GM12878 (cell line): ENCODE measurements at regions not wholly inside any gene's neighbourhood (a gene's known extent, or its start where the extent isn't known, plus 50 kb on each side); places are given as distances from the start of the nearest gene placed in this dataset.

Experiments
- ATAC-seq: fragments of 200-7000 bp; cut with Tn5 transposase; 3 replicates; pipeline ENCODE4 v1.9.1; 2020; ENCODE audit warnings: mild to moderate bottlenecking, moderate library complexity
- BruUV-seq: library from RNA; stranded (reverse); fragments of 400-500 nt; replicated peaks from 2 replicates; lab custom pipeline; 2021; lab: Mats Ljungman, UMichigan
- CTCF ChIA-PET: fragments of 300-600 bp; sonication (Branson Sonifier 250); formaldehyde crosslinking; extraction: SDS; loops from one replicate; lab custom pipeline; 2021; ENCODE audit warnings: inconsistent platforms; lab: Yijun Ruan, JAX
- POLR2A ChIA-PET: fragments of 350-600 bp; formaldehyde crosslinking; extraction: SDS; loops from one replicate; lab custom pipeline; 2021; ENCODE audit warnings: inconsistent platforms; lab: Charles Lee
- RAD21 ChIA-PET: fragments of 300-600 bp; sonication (Branson Sonifier 250); formaldehyde crosslinking; loops from one replicate; lab custom pipeline; 2023; ENCODE audit warnings: antibody characterized with exemption; ENCODE audit not compliant: unreplicated experiment; lab: Charles Lee
- SMC1A ChIA-PET: fragments of 300-600 bp; sonication (Branson Sonifier 250); formaldehyde crosslinking; loops from one replicate; lab custom pipeline; 2023; ENCODE audit not compliant: unreplicated experiment, uncharacterized antibody; lab: Charles Lee
- DNase-seq: peaks from one replicate; pipeline ENCODE4 v3.0.0-alpha.2; 2011; ENCODE audit warnings: low read depth, low spot score
- FAIRE-seq: peaks from 3 replicates; lab custom pipeline; 2011; peaks lifted over from hg19 to GRCh38; lab: Jason Lieb, UNC
- H2AFZ ChIP-seq: 2 replicates; pipeline ENCODE4 v1.6.0; 2011; ENCODE audit warnings: low read depth, low read length, control low read depth; ENCODE audit not compliant: control insufficient read depth
- H3K27ac ChIP-seq: 2 replicates; pipeline ENCODE4 v1.5.1; 2011; ENCODE audit warnings: control low read depth; ENCODE audit not compliant: control insufficient read depth, insufficient read depth
- H3K27me3 ChIP-seq, 2 experiments: replicated peaks in 1 of 2; 2 replicates each; pipeline versions ENCODE4 v1.6.0 to v1.6.1; 2011; ENCODE audit warnings: low read length in 1 of 2; ENCODE audit not compliant: control insufficient read depth in 2 of 2, insufficient read depth in 2 of 2
- H3K36me3 ChIP-seq, 2 experiments: 2 replicates each; pipeline ENCODE4 v1.5.1; 2011; ENCODE audit warnings: low read length in 1 of 2; ENCODE audit not compliant: control insufficient read depth in 2 of 2, insufficient read depth in 2 of 2
- H3K4me1 ChIP-seq: 2 replicates; pipeline ENCODE4 v1.6.1; 2011; ENCODE audit warnings: mild to moderate bottlenecking, low read length, moderate library complexity, mixed read lengths; ENCODE audit not compliant: control insufficient read depth, insufficient read depth
- H3K4me2 ChIP-seq: 2 replicates; pipeline ENCODE4 v1.6.0; 2011; ENCODE audit warnings: control low read depth; ENCODE audit not compliant: control insufficient read depth, insufficient read depth
- H3K4me3 ChIP-seq: fragments of 200-600 bp; sonication (generic); 2 replicates; pipeline ENCODE4 v1.5.1; 2016
- H3K79me2 ChIP-seq: 2 replicates; pipeline ENCODE4 v1.6.0; 2011; ENCODE audit warnings: low read length; ENCODE audit not compliant: control insufficient read depth, insufficient read depth
- H3K9ac ChIP-seq: 2 replicates; pipeline ENCODE4 v1.8.0; 2011; ENCODE audit warnings: low read length, control low read depth, mixed read lengths; ENCODE audit not compliant: control insufficient read depth, insufficient read depth
- H3K9me3 ChIP-seq: replicated peaks from 3 replicates; pipeline ENCODE4 v1.5.1; 2011; ENCODE audit warnings: mild to moderate bottlenecking, low read length; ENCODE audit not compliant: control insufficient read depth, insufficient read depth
- H4K20me1 ChIP-seq: 2 replicates; pipeline ENCODE4 v1.6.0; 2011; ENCODE audit not compliant: control insufficient read depth, insufficient read depth
- CBX5 ChIP-seq: sonication (generic); IDR thresholded peaks from 2 replicates; pipeline ENCODE4 v1.6.1; 2016; ENCODE audit warnings: low read depth, moderate library complexity, mild to moderate bottlenecking, inconsistent platforms
- CREM ChIP-seq: IDR thresholded peaks from 2 replicates; pipeline ENCODE4 v1.6.1; 2014; ENCODE audit warnings: antibody characterized with exemption, low read depth
- CTCF ChIP-seq, 3 experiments: IDR thresholded peaks in 2 of 3; conservative IDR thresholded peaks in 1 of 3; 2 replicates each; pipeline ENCODE4 v1.5.1; 2011; ENCODE audit warnings: low read depth in 3 of 3, low read length in 3 of 3, mild to moderate bottlenecking in 3 of 3, control low read depth in 2 of 3, moderate library complexity in 2 of 3, inconsistent platforms in 1 of 3, mixed read lengths in 1 of 3; ENCODE audit not compliant: control insufficient read depth in 2 of 3, insufficient read depth in 1 of 3; ENCODE audit errors: extremely low read depth in 1 of 3
- JUND ChIP-seq: IDR thresholded peaks from 2 replicates; pipeline ENCODE4 v1.6.1; 2012; ENCODE audit warnings: low read depth, mild to moderate bottlenecking, low read length, improper control_type of control experiment, moderate library complexity
- KAT2A ChIP-seq: conservative IDR thresholded peaks from 2 replicates; pipeline ENCODE4 v1.6.1; 2011; ENCODE audit warnings: low read depth, low read length; ENCODE audit not compliant: control insufficient read depth
- KDM1A ChIP-seq: fragments of 200-600 bp; sonication (generic); IDR thresholded peaks from 2 replicates; pipeline ENCODE4 v1.6.1; 2016; ENCODE audit warnings: borderline replicate concordance
- MEF2A ChIP-seq: IDR thresholded peaks from 2 replicates; pipeline ENCODE4 v1.6.1; 2011; ENCODE audit warnings: low read depth, mild to moderate bottlenecking, low read length, moderate library complexity; ENCODE audit not compliant: insufficient read depth
- MYB ChIP-seq: fragments of 150-350 bp; IDR thresholded peaks from 2 replicates; pipeline ENCODE4 v1.6.1; 2014; ENCODE audit warnings: mild to moderate bottlenecking, low read depth, low read length, borderline replicate concordance
- NFIC ChIP-seq: IDR thresholded peaks from 2 replicates; pipeline ENCODE4 v1.6.1; 2012; ENCODE audit warnings: low read depth, mild to moderate bottlenecking, inconsistent platforms, low read length, moderate library complexity
- SMAD5 ChIP-seq: IDR thresholded peaks from 2 replicates; pipeline ENCODE4 v1.6.1; 2016; ENCODE audit warnings: antibody characterized with exemption, low read depth
- TCF12 ChIP-seq: IDR thresholded peaks from 2 replicates; pipeline ENCODE4 v1.6.1; 2011; ENCODE audit warnings: low read depth, mild to moderate bottlenecking, low read length
- USF2 ChIP-seq: IDR thresholded peaks from 2 replicates; pipeline ENCODE4 v1.6.1; 2011; ENCODE audit warnings: low read depth, low read length, improper control_type of control experiment, borderline replicate concordance
- WGBS: methylation state at CpG from one replicate; pipeline ENCODE4 v1.1.6; 2016; ENCODE audit warnings: low lambda C conversion rate; ENCODE audit not compliant: insufficient replicate concordance, insufficient coverage; ENCODE audit errors: missing lambda C conversion rate; 5-methylcytosine and 5-hydroxymethylcytosine counted together
- in situ Hi-C: fragments of 300-500 bp; cut with MboI; formaldehyde crosslinking; loops from 9 replicates; pipeline ENCODE4 v1.14.3; 2018; ENCODE audit warnings: mixed read lengths
- intact Hi-C: fragments of 100-400 bp; cut with micrococcal nuclease; formaldehyde crosslinking; loops from one replicate; pipeline ENCODE4 v1.14.2; 2022; ENCODE audit not compliant: unreplicated experiment
- TF ChIP-seq, protein P1 (sequence below): fragments of 450-650 bp; IDR thresholded peaks from 2 replicates; pipeline ENCODE4 v1.6.1; 2017; ENCODE audit warnings: low read depth, mild to moderate bottlenecking, moderate library complexity

DNA sequence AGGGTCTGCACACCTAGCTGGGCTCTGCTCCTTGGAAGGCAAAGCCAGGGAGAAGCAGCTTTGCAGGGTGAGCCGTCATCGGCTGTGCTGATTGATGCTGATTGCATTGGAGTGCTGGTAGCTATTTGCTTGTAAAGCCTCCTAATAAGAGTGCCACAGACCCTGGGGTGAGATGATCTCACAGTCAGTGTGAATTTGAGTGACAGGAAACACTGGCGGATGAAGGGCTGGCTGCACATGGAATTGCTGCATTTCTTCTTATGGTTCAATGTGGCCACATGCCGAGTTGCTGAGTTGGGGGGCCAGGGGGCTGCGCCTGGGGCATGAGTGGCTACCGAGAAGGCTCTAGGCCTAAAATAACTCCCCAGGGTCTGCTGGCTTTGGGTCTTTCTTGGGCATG, 138.2 kb upstream of the CACNA1E start:
- ATAC-seq: no peak
- SMC1A ChIA-PET: no interaction called here
- TF ChIP-seq KAT2A (no peak), MYB (no peak), CREM (no peak), JUND (no peak), SMAD5 (no peak), NFIC (no peak)

GRCh38 chr1:181347495-181348390, 135.6 kb upstream of the CACNA1E start:
- H3K4me1 ChIP-seq: no peaks in the 10 kb centered on the region
- intact Hi-C loops (no loop called here), in situ Hi-C loops (no loop called here)
- H3K9me3 ChIP-seq: no peaks in the 10 kb centered on the region
- ATAC-seq (no peak), DNase-seq (no peak), FAIRE-seq (no peak)
- ChIA-PET POLR2A (no interaction called here), SMC1A (no interaction called here), RAD21 (no interaction called here), CTCF (interaction anchor here (0.7 to 1.5 kb wide), 2 partner anchors 19 to 77 kb away, joined by 3 to 5 read pairs; no protein-coding TSS in a partner anchor)
- no TSS peak for BruUV-seq
- H4K20me1 ChIP-seq: no peaks in the 10 kb centered on the region
- H2AFZ ChIP-seq: no peak overlapping the region
- no peak overlapping the region for H3K4me3 ChIP-seq
- no peaks in the 10 kb centered on the region for H3K79me2 ChIP-seq
- H3K27ac ChIP-seq: no peak overlapping the region
- H3K4me2 ChIP-seq: no peak overlapping the region
- H3K9ac ChIP-seq: no peak overlapping the region
- H3K36me3 ChIP-seq: no peaks in the 10 kb centered on the region
- peaks cover 0 to 10% of the 10 kb centered on the region in 2 experiments; a peak in 2 of 4 replicates for H3K27me3 ChIP-seq
- 27% methylated on average over 14 of the region's 14 CpGs for WGBS
- TF ChIP-seq KDM1A: no peak
- no peak for TF ChIP-seq USF2
- TF ChIP-seq CTCF (IDR thresholded peaks at IDR 0.05 in 2 of 3, conservative IDR thresholded peaks at IDR 0.05 in 1 of 3; ENCODE audit: control insufficient read depth in 2 of 3, extremely low read depth in 1 of 3, insufficient read depth in 1 of 3, low read depth in 3 of 3, low read length in 3 of 3): no peak
- no peak for TF ChIP-seq MEF2A
- no peak for TF ChIP-seq TCF12
- no peak for TF ChIP-seq CBX5
- TF ChIP-seq, protein P1, sequence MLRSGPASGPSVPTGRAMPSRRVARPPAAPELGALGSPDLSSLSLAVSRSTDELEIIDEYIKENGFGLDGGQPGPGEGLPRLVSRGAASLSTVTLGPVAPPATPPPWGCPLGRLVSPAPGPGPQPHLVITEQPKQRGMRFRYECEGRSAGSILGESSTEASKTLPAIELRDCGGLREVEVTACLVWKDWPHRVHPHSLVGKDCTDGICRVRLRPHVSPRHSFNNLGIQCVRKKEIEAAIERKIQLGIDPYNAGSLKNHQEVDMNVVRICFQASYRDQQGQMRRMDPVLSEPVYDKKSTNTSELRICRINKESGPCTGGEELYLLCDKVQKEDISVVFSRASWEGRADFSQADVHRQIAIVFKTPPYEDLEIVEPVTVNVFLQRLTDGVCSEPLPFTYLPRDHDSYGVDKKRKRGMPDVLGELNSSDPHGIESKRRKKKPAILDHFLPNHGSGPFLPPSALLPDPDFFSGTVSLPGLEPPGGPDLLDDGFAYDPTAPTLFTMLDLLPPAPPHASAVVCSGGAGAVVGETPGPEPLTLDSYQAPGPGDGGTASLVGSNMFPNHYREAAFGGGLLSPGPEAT: no peak

More for the DNA sequence above, 138.2 kb upstream of the CACNA1E start:
- FAIRE-seq (no peak), DNase-seq (no peak)
- ChIA-PET RAD21 (no interaction called here), POLR2A (no interaction called here), CTCF (no interaction called here)
- Histone ChIP-seq H3K9ac (no peak overlapping the region), H3K4me3 (no peak overlapping the region), H3K27me3 (peaks cover 0 to 10% of the 10 kb centered on the region in 2 experiments; a peak in 2 of 4 replicates), H2AFZ (no peak overlapping the region), H3K4me1 (no peaks in the 10 kb centered on the region), H3K27ac (no peak overlapping the region), H3K79me2 (no peaks in the 10 kb centered on the region), H3K9me3 (no peaks in the 10 kb centered on the region), H4K20me1 (no peaks in the 10 kb centered on the region), H3K36me3 (no peaks in the 10 kb centered on the region), H3K4me2 (no peak overlapping the region)
- intact Hi-C loops (no loop called here), in situ Hi-C loops (no loop called here)
- 35% methylated on average over 6 of the region's 6 CpGs for WGBS
- BruUV-seq: no TSS peak
